Suprapubic skin (tissue), 4 donors: ENCODE measurements at regions not wholly inside any gene's neighbourhood (a gene's known extent, or its start where the extent isn't known, plus 50 kb on each side); places are given as distances from the start of the nearest gene placed in this dataset.

Experiments
- POLR2A ChIP-seq, 2 donors: fragments of 450-650 bp; IDR thresholded peaks; one replicate each; pipeline ENCODE4 v1.6.1; 2017; ENCODE audit warnings: antibody characterized with exemption in 2 of 2, mild to moderate bottlenecking in 2 of 2, moderate library complexity in 2 of 2
- POLR2AphosphoS5 ChIP-seq, 3 donors: sonication (generic); formaldehyde crosslinking; IDR thresholded peaks; one replicate each; pipeline ENCODE4 v1.6.1; 2017; ENCODE audit warnings: antibody characterized with exemption in 3 of 3
- TF ChIP-seq, protein P1 (sequence below), 2 donors: fragments of 200-600 bp in 1 of 2; fragments of 450-650 bp in 1 of 2; sonication (generic) in 1 of 2; IDR thresholded peaks; one replicate each; pipeline ENCODE4 v1.5.1; 2016 to 2019; ENCODE audit warnings: antibody characterized with exemption in 2 of 2, mild to moderate bottlenecking in 1 of 2, moderate library complexity in 1 of 2

DNA sequence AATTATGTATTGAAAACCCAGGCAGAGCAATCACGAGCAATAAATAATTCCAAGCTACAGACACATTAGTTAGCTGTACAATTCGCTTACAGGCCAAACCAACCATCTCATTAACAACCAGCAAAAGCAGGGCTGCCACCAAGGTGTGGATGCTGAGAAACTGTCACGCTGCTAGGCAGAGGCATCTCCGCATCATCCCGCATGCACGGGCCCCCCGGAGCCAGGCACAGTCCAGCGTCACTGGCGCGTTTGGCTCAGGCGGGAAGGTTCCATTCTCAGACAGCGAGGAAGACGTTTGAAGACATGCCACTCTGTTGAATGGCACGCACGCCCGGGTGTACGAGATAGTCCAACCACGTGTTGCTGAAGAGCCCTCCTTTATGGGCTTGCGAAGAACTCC, 184.0 kb downstream of the OLFM1 start:
- TF ChIP-seq, protein P1, sequence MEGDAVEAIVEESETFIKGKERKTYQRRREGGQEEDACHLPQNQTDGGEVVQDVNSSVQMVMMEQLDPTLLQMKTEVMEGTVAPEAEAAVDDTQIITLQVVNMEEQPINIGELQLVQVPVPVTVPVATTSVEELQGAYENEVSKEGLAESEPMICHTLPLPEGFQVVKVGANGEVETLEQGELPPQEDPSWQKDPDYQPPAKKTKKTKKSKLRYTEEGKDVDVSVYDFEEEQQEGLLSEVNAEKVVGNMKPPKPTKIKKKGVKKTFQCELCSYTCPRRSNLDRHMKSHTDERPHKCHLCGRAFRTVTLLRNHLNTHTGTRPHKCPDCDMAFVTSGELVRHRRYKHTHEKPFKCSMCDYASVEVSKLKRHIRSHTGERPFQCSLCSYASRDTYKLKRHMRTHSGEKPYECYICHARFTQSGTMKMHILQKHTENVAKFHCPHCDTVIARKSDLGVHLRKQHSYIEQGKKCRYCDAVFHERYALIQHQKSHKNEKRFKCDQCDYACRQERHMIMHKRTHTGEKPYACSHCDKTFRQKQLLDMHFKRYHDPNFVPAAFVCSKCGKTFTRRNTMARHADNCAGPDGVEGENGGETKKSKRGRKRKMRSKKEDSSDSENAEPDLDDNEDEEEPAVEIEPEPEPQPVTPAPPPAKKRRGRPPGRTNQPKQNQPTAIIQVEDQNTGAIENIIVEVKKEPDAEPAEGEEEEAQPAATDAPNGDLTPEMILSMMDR (IDR thresholded peaks at IDR 0.05): no peak
- TF ChIP-seq POLR2AphosphoS5 (IDR thresholded peaks at IDR 0.05) (no peak), POLR2A (IDR thresholded peaks at IDR 0.05) (no peak)
